ENCODE measurements at regions not wholly inside any gene's neighbourhood (a gene's known extent, or its start where the extent isn't known, plus 50 kb on each side); places are given as distances from the start of the nearest gene placed in this dataset.
A peak's percentile ranks its signal among the peaks of the same experiment; 100 is the strongest.
"Not testable (repeated sequence)": the region's sequence is repeated elsewhere in the genome, so short reads cannot be mapped to it uniquely, and the experiment has no call there.

- DNase-seq (ENCODE audit: low read depth) = not testable (repeated sequence)
Measured at GRCh38 chr7:120066898-120067297, 206.1 kb upstream of the KCND2 start.

- no peak for DNase-seq (ENCODE audit: low read depth)
Measured at GRCh38 chr7:120070201-120070600, 202.8 kb upstream of the KCND2 start.

- DNase-seq (ENCODE audit: low read depth) = no peak
Measured at GRCh38 chr7:120077777-120078176, 195.2 kb upstream of the KCND2 start.

- DNase-seq (ENCODE audit: low read depth) = no peak
Measured at GRCh38 chr7:120079022-120079421, 194.0 kb upstream of the KCND2 start.

- DNase-seq (ENCODE audit: low read depth) = no peak
Measured at GRCh38 chr7:120079704-120080103, 193.3 kb upstream of the KCND2 start.

- peak; percentile 29 for DNase-seq (ENCODE audit: low read depth)
Measured at GRCh38 chr7:120086468-120086867, 186.5 kb upstream of the KCND2 start.

- peak; percentile 85 for DNase-seq (ENCODE audit: low read depth)
Measured at GRCh38 chr7:120089968-120090367, 183.0 kb upstream of the KCND2 start.

- no peak for DNase-seq (ENCODE audit: low read depth)
Measured at GRCh38 chr7:120091807-120092206, 181.2 kb upstream of the KCND2 start.

- DNase-seq (ENCODE audit: low read depth) = no peak
Measured at GRCh38 chr7:120097020-120097419, 176.0 kb upstream of the KCND2 start.

- no peak for DNase-seq (ENCODE audit: low read depth)
Measured at GRCh38 chr7:120097774-120098173, 175.2 kb upstream of the KCND2 start.

- DNase-seq (ENCODE audit: low read depth) = no peak
Measured at GRCh38 chr7:120108376-120108775, 164.6 kb upstream of the KCND2 start.

- no peak for DNase-seq (ENCODE audit: low read depth)
Measured at GRCh38 chr7:120110169-120110568, 162.8 kb upstream of the KCND2 start.

- DNase-seq (ENCODE audit: low read depth) = peak; percentile 4
Measured at GRCh38 chr7:120114626-120115025, 158.3 kb upstream of the KCND2 start.

GRCh38 chr7:120123528-120123927, 149.4 kb upstream of the KCND2 start:
- no peak for DNase-seq (ENCODE audit: low read depth)

- no peak for DNase-seq (ENCODE audit: low read depth)
Measured at GRCh38 chr7:120131096-120131839, 141.7 kb upstream of the KCND2 start.

- DNase-seq (ENCODE audit: low read depth) = no peak
Measured at GRCh38 chr7:120138497-120138896, 134.5 kb upstream of the KCND2 start.

- no peak for DNase-seq (ENCODE audit: low read depth)
Measured at GRCh38 chr7:120156476-120156875, 116.5 kb upstream of the KCND2 start.

GRCh38 chr7:120160166-120160565, 112.8 kb upstream of the KCND2 start:
- DNase-seq (ENCODE audit: low read depth) = no peak

GRCh38 chr7:120163449-120163848, 109.5 kb upstream of the KCND2 start:
- no peak for DNase-seq (ENCODE audit: low read depth)

GRCh38 chr7:120165227-120165626, 107.7 kb upstream of the KCND2 start:
- no peak for DNase-seq (ENCODE audit: low read depth)

GRCh38 chr7:120168066-120168465, 104.9 kb upstream of the KCND2 start:
- DNase-seq (ENCODE audit: low read depth) = peak; percentile 8

GRCh38 chr7:120169996-120170783, 102.8 kb upstream of the KCND2 start:
- no peak for DNase-seq (ENCODE audit: low read depth)

- DNase-seq (ENCODE audit: low read depth) = no peak
Measured at GRCh38 chr7:120170834-120171233, 102.1 kb upstream of the KCND2 start.

Measured in RPMI7951 (cell line).